HG03095 (cell line): ENCODE measurements at regions not wholly inside any gene's neighbourhood (a gene's known extent, or its start where the extent isn't known, plus 50 kb on each side); places are given as distances from the start of the nearest gene placed in this dataset.

Source experiments
- ATAC-seq: cut with Tn5 transposase; IDR thresholded peaks from one replicate; pipeline ENCODE4 v1.9.1; 2021; ENCODE audit warnings: moderate library complexity; ENCODE audit not compliant: unreplicated experiment

GRCh38 chr15:31272558-31273257 is 53.9 kb upstream of the KLF13 start:
- no peak for ATAC-seq

GRCh38 chr15:31273258-31273941 is 53.2 kb upstream of the KLF13 start:
- ATAC-seq: no peak

- ATAC-seq: no peak
These were observed 51.9 kb upstream of the KLF13 start for GRCh38 chr15:31274496-31275330.

- ATAC-seq: no peak
These were observed 51.0 kb upstream of the KLF13 start for GRCh38 chr15:31275331-31276262.

- no peak for ATAC-seq
These were observed 49.9 kb upstream of the KLF13 start for GRCh38 chr15:31276596-31277298.
